Left ventricle myocardium inferior (tissue), 1 donor: ENCODE measurements at regions not wholly inside any gene's neighbourhood (a gene's known extent, or its start where the extent isn't known, plus 50 kb on each side); places are given as distances from the start of the nearest gene placed in this dataset.
"Not testable (repeated sequence)": the region's sequence is repeated elsewhere in the genome, so short reads cannot be mapped to it uniquely, and the experiment has no call there.

Experiments
- DNase-seq: peaks from one replicate; pipeline ENCODE4 v3.0.0-alpha.2; 2020
- H3K27ac ChIP-seq: fragments of 200-600 bp; replicated peaks from 2 replicates; pipeline ENCODE4 v1.8.0; 2021
- H3K27me3 ChIP-seq: fragments of 200-600 bp; 2 replicates; pipeline ENCODE4 v1.8.0; 2021; ENCODE audit warnings: low read depth
- H3K36me3 ChIP-seq: fragments of 200-600 bp; 2 replicates; pipeline ENCODE4 v1.8.0; 2021
- H3K4me1 ChIP-seq: fragments of 200-600 bp; 2 replicates; pipeline ENCODE4 v1.8.0; 2021
- H3K4me3 ChIP-seq: fragments of 200-600 bp; 2 replicates; pipeline ENCODE4 v1.8.0; 2021; ENCODE audit warnings: mild to moderate bottlenecking, moderate library complexity
- H3K9me3 ChIP-seq: fragments of 200-600 bp; replicated peaks from 2 replicates; pipeline ENCODE4 v1.8.0; 2021
- intact Hi-C: fragments of 100-400 bp; cut with micrococcal nuclease; formaldehyde crosslinking; loops from one replicate; pipeline ENCODE4 v1.11.0; 2022
- TF ChIP-seq, protein P1 (sequence below): fragments of 200-600 bp; IDR thresholded peaks from 2 replicates; pipeline ENCODE4 v1.8.0; 2021; ENCODE audit warnings: antibody characterized with exemption, mild to moderate bottlenecking, borderline replicate concordance
- donor health status: DM: no; HTN: yes; CAD: no; lungs with severe emphysema.

DNA sequence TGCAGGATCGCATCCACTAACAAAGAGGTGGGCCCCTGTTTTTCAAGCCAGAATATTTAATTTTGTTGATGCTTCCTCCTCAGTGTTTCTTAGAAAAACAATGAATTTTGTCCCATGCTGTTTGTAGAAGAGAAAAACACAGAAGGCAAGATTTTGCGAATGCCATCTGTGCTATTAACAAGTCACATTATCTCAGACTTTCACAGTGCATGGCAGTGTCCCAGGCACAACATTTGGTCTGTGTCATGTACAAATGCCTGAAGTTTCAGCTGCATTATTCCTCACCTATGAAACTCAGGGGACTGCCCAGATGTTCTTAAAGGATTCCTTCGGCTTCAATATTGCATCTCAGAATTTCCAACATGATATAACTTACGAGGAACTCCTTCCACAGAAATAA lies 99.6 kb upstream of the ZC3H11B start:
- Histone ChIP-seq H3K4me3 (no peak overlapping the region), H3K36me3 (no peaks in the 10 kb centered on the region), H3K9me3 (no peaks in the 10 kb centered on the region), H3K27me3 (no peaks in the 10 kb centered on the region), H3K4me1 (peaks cover 19% of the 10 kb centered on the region), H3K27ac (no peak overlapping the region)
- intact Hi-C loops, result no loop called here
- DNase-seq, result no peak
- TF ChIP-seq, protein P1, sequence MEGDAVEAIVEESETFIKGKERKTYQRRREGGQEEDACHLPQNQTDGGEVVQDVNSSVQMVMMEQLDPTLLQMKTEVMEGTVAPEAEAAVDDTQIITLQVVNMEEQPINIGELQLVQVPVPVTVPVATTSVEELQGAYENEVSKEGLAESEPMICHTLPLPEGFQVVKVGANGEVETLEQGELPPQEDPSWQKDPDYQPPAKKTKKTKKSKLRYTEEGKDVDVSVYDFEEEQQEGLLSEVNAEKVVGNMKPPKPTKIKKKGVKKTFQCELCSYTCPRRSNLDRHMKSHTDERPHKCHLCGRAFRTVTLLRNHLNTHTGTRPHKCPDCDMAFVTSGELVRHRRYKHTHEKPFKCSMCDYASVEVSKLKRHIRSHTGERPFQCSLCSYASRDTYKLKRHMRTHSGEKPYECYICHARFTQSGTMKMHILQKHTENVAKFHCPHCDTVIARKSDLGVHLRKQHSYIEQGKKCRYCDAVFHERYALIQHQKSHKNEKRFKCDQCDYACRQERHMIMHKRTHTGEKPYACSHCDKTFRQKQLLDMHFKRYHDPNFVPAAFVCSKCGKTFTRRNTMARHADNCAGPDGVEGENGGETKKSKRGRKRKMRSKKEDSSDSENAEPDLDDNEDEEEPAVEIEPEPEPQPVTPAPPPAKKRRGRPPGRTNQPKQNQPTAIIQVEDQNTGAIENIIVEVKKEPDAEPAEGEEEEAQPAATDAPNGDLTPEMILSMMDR, result no peak

DNA sequence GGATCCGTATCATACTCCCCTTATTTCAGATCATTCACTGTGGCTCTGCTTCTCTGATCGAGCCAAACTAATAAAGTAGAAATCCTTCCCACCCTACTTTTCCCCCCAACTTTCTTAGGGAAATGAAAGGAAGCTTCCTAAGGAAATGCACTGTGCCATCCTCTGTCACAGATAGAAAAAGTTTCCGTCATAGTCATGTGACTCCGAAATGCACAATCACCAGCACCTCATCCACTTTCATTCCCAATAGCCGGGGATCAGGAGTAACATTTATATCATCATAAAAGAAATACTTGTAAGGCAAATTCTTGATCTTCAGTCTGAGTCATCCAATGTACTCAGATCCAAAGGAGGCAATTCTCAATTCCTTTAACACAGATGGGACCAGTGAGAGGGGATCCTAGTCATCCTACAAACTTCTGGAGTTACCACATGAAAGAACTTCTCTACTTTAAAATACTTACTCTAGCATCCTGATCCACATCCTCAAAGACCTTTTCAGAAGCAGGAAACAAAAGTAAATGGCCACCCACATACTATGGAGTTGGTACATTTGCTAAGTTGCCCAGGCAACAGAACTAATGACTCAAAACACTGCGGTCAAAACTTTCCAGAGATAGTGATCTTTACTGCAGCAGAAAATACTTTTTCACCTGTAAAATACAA lies 97.8 kb upstream of the ZC3H11B start:
- Histone ChIP-seq H3K4me1 (peaks cover 19% of the 10 kb centered on the region), H3K36me3 (no peaks in the 10 kb centered on the region), H3K27me3 (no peaks in the 10 kb centered on the region), H3K9me3 (no peaks in the 10 kb centered on the region), H3K4me3 (no peak overlapping the region), H3K27ac (no peak overlapping the region)
- intact Hi-C loops, result no loop called here
- TF ChIP-seq, protein P1, result no peak
- no peak for DNase-seq

- peaks cover 19% of the 10 kb centered on the region for H3K4me1 ChIP-seq
- DNase-seq, result no peak
- TF ChIP-seq, protein P1, result no peak
- intact Hi-C loops, result no loop called here
- H3K27ac ChIP-seq, result no peak overlapping the region
- no peaks in the 10 kb centered on the region for H3K27me3 ChIP-seq
- H3K9me3 ChIP-seq, result no peaks in the 10 kb centered on the region
- H3K4me3 ChIP-seq, result no peak overlapping the region
- no peaks in the 10 kb centered on the region for H3K36me3 ChIP-seq
These were observed 96.1 kb upstream of the ZC3H11B start for GRCh38 chr1:219708919-219709543.

GRCh38 chr1:219707885-219708284 lies 95.0 kb upstream of the ZC3H11B start:
- H3K36me3 ChIP-seq, H3K27me3 ChIP-seq, H3K4me3 ChIP-seq, H3K9me3 ChIP-seq, H3K27ac ChIP-seq, intact Hi-C loops, DNase-seq: not testable (repeated sequence)
- H3K4me1 ChIP-seq, result peaks cover 14% of the 10 kb centered on the region

GRCh38 chr1:219704331-219704730 lies 91.4 kb upstream of the ZC3H11B start:
- H3K4me3 ChIP-seq, H3K4me1 ChIP-seq, H3K27ac ChIP-seq, H3K27me3 ChIP-seq, H3K36me3 ChIP-seq, DNase-seq, H3K9me3 ChIP-seq, intact Hi-C loops: not testable (repeated sequence)

DNA sequence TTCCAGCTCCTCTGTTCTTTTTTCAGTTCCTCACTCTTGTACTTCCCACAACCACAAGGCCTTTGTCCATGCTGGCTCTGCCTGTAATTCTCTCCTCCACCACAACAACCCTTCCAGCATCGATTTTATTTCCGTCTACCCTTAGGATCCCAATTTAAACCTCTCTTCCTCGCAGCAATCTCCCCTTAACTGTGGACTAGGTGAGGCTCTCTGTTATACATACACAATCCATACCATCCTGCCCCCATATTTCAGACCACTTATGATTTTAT lies 90.4 kb upstream of the ZC3H11B start:
- H3K4me3 ChIP-seq, result no peak overlapping the region
- no peaks in the 10 kb centered on the region for H3K36me3 ChIP-seq
- TF ChIP-seq, protein P1, result no peak
- peaks cover 8% of the 10 kb centered on the region for H3K4me1 ChIP-seq
- no peak overlapping the region for H3K27ac ChIP-seq
- DNase-seq, result no peak
- H3K9me3 ChIP-seq, result no peaks in the 10 kb centered on the region
- no peaks in the 10 kb centered on the region for H3K27me3 ChIP-seq
- intact Hi-C loops, result no loop called here
